ENCODE measurements at regions not wholly inside any gene's neighbourhood (a gene's known extent, or its start where the extent isn't known, plus 50 kb on each side); places are given as distances from the start of the nearest gene placed in this dataset.
A peak's percentile ranks its signal among the peaks of the same experiment; 100 is the strongest.

- Histone ChIP-seq H3K9me3 (ENCODE audit: control insufficient read depth, insufficient read depth, low read length) (no peaks in the 10 kb centered on the region), H3K4me1 (ENCODE audit: control insufficient read depth, insufficient read depth, low read length) (no peaks in the 10 kb centered on the region), H3K36me3 (ENCODE audit: control insufficient read depth, insufficient read depth, low read length) (no peaks in the 10 kb centered on the region), H3K27ac (ENCODE audit: low read depth, low read length) (no peak overlapping the region), H3K9ac (ENCODE audit: low read depth, low read length) (no peak overlapping the region), H3K27me3 (ENCODE audit: control insufficient read depth, insufficient read depth, low read length) (no peaks in the 10 kb centered on the region), H3K4me3 (ENCODE audit: low read depth, low read length) (no peak overlapping the region)
These were observed 143.8 kb upstream of the ZNF507 start for GRCh38 chr19:32201636-32202051.

DNA sequence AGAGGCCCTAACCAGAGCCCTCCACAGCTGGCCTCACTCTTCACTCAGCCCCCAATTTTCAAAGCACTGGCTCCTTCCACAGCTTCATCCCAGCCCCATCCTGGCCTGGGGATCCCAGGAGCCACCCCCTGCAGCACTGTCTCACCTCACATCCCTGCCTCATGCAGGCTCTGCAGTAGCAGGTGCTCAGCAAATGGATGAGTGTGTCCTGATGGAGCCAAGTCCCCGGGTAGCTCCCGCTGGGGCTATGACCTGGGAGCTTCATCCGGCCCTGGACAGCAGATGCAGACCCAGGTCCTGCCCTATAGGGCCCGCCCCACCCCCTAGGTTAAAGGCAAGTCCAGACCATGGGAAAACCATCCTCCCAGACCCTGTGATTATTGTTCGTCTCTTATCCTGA is 143.2 kb upstream of the ZNF507 start:
- no peak overlapping the region for H3K27ac ChIP-seq (ENCODE audit: low read depth, low read length)
- no peaks in the 10 kb centered on the region for H3K9me3 ChIP-seq (ENCODE audit: control insufficient read depth, insufficient read depth, low read length)
- H3K4me1 ChIP-seq (ENCODE audit: control insufficient read depth, insufficient read depth, low read length), result no peaks in the 10 kb centered on the region
- H3K4me3 ChIP-seq (ENCODE audit: low read depth, low read length), result no peak overlapping the region
- H3K36me3 ChIP-seq (ENCODE audit: control insufficient read depth, insufficient read depth, low read length), result no peaks in the 10 kb centered on the region
- no peak overlapping the region for H3K9ac ChIP-seq (ENCODE audit: low read depth, low read length)
- H3K27me3 ChIP-seq (ENCODE audit: control insufficient read depth, insufficient read depth, low read length), result no peaks in the 10 kb centered on the region

DNA sequence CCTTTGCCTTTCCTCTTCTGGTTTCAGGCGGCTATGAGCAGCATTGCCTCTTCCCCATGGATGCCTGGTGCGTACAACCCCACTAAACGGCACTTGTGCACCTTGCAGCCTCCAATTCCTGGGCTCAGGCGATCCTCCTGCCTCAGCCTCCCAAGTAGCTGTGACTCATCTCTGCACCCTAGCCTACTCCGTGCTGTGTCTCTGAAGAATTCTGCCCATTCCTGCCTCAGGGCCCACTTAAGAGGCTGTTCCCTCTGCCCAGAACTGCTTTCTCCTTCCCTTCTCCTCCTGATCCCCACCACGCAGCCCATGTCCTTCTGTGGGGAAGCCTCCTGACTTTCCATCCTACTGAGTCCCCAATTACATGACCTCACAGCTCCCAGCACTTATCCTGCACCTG is 142.2 kb upstream of the ZNF507 start:
- no peaks in the 10 kb centered on the region for H3K27me3 ChIP-seq (ENCODE audit: control insufficient read depth, insufficient read depth, low read length)
- no peaks in the 10 kb centered on the region for H3K4me1 ChIP-seq (ENCODE audit: control insufficient read depth, insufficient read depth, low read length)
- no peak overlapping the region for H3K4me3 ChIP-seq (ENCODE audit: low read depth, low read length)
- no peaks in the 10 kb centered on the region for H3K9me3 ChIP-seq (ENCODE audit: control insufficient read depth, insufficient read depth, low read length)
- no peaks in the 10 kb centered on the region for H3K36me3 ChIP-seq (ENCODE audit: control insufficient read depth, insufficient read depth, low read length)
- H3K27ac ChIP-seq (ENCODE audit: low read depth, low read length), result no peak overlapping the region
- no peak overlapping the region for H3K9ac ChIP-seq (ENCODE audit: low read depth, low read length)

- H3K36me3 ChIP-seq (ENCODE audit: control insufficient read depth, insufficient read depth, low read length), result no peaks in the 10 kb centered on the region
- H3K9me3 ChIP-seq (ENCODE audit: control insufficient read depth, insufficient read depth, low read length), result no peaks in the 10 kb centered on the region
- no peak overlapping the region for H3K27ac ChIP-seq (ENCODE audit: low read depth, low read length)
- no peaks in the 10 kb centered on the region for H3K27me3 ChIP-seq (ENCODE audit: control insufficient read depth, insufficient read depth, low read length)
- H3K4me1 ChIP-seq (ENCODE audit: control insufficient read depth, insufficient read depth, low read length), result no peaks in the 10 kb centered on the region
- no peak overlapping the region for H3K4me3 ChIP-seq (ENCODE audit: low read depth, low read length)
- no peak overlapping the region for H3K9ac ChIP-seq (ENCODE audit: low read depth, low read length)
These were observed 139.3 kb upstream of the ZNF507 start for GRCh38 chr19:32206065-32206464.

DNA sequence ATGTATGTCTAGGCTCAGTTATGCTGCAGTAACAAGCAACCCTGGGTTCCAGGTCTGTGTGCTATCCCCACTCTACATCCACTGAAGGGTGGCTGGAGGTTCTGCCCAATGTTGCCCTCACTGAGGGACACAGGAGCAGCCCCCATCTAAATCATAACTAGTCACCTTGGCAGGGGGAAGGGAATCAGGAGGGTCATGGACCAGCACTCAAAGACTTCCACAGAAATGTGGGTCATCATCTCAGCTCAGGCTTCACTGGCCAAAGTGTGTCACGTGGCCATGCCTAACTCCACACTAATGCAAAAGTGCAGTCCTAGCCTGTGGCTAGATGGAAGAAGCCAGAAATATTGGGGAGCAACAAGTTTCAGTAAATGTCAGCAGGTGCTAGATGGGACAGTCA is 137.3 kb upstream of the ZNF507 start:
- Histone ChIP-seq H3K27me3 (ENCODE audit: control insufficient read depth, insufficient read depth, low read length) (no peaks in the 10 kb centered on the region), H3K36me3 (ENCODE audit: control insufficient read depth, insufficient read depth, low read length) (no peaks in the 10 kb centered on the region), H3K4me3 (ENCODE audit: low read depth, low read length) (no peak overlapping the region), H3K9me3 (ENCODE audit: control insufficient read depth, insufficient read depth, low read length) (no peaks in the 10 kb centered on the region), H3K9ac (ENCODE audit: low read depth, low read length) (no peak overlapping the region), H3K4me1 (ENCODE audit: control insufficient read depth, insufficient read depth, low read length) (no peaks in the 10 kb centered on the region), H3K27ac (ENCODE audit: low read depth, low read length) (no peak overlapping the region)

GRCh38 chr19:32219392-32219791 is 126.0 kb upstream of the ZNF507 start:
- Histone ChIP-seq H3K4me3 (ENCODE audit: low read depth, low read length) (no peak overlapping the region), H3K27me3 (ENCODE audit: control insufficient read depth, insufficient read depth, low read length) (peaks cover 15% of the 10 kb centered on the region), H3K9ac (ENCODE audit: low read depth, low read length) (no peak overlapping the region), H3K9me3 (ENCODE audit: control insufficient read depth, insufficient read depth, low read length) (no peaks in the 10 kb centered on the region), H3K27ac (ENCODE audit: low read depth, low read length) (no peak overlapping the region), H3K4me1 (ENCODE audit: control insufficient read depth, insufficient read depth, low read length) (no peaks in the 10 kb centered on the region), H3K36me3 (ENCODE audit: control insufficient read depth, insufficient read depth, low read length) (no peaks in the 10 kb centered on the region)

DNA sequence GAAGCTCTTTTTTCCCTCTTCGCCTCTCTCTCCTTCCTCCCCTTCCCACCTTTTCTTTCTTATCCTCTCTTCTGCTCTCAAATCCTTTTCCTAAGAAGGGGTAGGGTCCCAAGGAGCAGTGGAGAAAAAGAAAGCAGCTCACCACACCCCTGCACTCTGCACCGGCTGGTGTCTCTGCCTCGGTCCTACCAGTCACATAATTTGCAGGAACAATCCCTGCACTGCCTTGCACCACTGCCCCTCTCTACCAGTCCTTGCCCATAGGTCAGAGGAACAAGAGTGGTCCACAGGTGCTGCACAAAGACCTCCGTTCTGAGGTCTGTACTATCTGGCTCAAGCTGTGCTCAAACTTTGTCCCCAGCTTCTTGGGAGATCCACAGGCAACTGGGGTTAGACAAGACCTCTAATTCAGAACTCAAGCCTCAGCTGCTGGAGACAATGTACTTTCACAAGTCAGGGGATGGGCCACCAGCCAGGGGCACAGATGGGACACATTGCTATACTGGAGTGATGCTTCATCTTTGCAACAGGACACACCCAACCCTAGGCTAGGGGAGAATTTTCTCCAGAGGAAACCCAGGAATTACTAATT is 125.4 kb upstream of the ZNF507 start:
- Histone ChIP-seq H3K4me1 (ENCODE audit: control insufficient read depth, insufficient read depth, low read length) (0 out of 2 replicates have a peak, but pooled peaks cover 2% of the 10 kb centered on the region), H3K9me3 (ENCODE audit: control insufficient read depth, insufficient read depth, low read length) (no peaks in the 10 kb centered on the region), H3K27me3 (ENCODE audit: control insufficient read depth, insufficient read depth, low read length) (peaks cover 19% of the 10 kb centered on the region), H3K36me3 (ENCODE audit: control insufficient read depth, insufficient read depth, low read length) (no peaks in the 10 kb centered on the region), H3K4me3 (ENCODE audit: low read depth, low read length) (no peak overlapping the region), H3K9ac (ENCODE audit: low read depth, low read length) (no peak overlapping the region), H3K27ac (ENCODE audit: low read depth, low read length) (no peak overlapping the region)

GRCh38 chr19:32220951-32221350 is 124.5 kb upstream of the ZNF507 start:
- Histone ChIP-seq H3K9me3 (ENCODE audit: control insufficient read depth, insufficient read depth, low read length) (no peaks in the 10 kb centered on the region), H3K27me3 (ENCODE audit: control insufficient read depth, insufficient read depth, low read length) (peaks cover 26% of the 10 kb centered on the region), H3K4me3 (ENCODE audit: low read depth, low read length) (no peak overlapping the region), H3K36me3 (ENCODE audit: control insufficient read depth, insufficient read depth, low read length) (no peaks in the 10 kb centered on the region), H3K9ac (ENCODE audit: low read depth, low read length) (no peak overlapping the region), H3K4me1 (ENCODE audit: control insufficient read depth, insufficient read depth, low read length) (0 out of 2 replicates have a peak, but pooled peaks cover 2% of the 10 kb centered on the region), H3K27ac (ENCODE audit: low read depth, low read length) (no peak overlapping the region)

- H3K4me1 ChIP-seq (ENCODE audit: control insufficient read depth, insufficient read depth, low read length), result 0 out of 2 replicates have a peak, but pooled peaks cover 2% of the 10 kb centered on the region
- H3K9me3 ChIP-seq (ENCODE audit: control insufficient read depth, insufficient read depth, low read length), result no peaks in the 10 kb centered on the region
- no peak overlapping the region for H3K27ac ChIP-seq (ENCODE audit: low read depth, low read length)
- H3K4me3 ChIP-seq (ENCODE audit: low read depth, low read length), result no peak overlapping the region
- peaks cover 26% of the 10 kb centered on the region for H3K27me3 ChIP-seq (ENCODE audit: control insufficient read depth, insufficient read depth, low read length)
- H3K9ac ChIP-seq (ENCODE audit: low read depth, low read length), result no peak overlapping the region
- no peaks in the 10 kb centered on the region for H3K36me3 ChIP-seq (ENCODE audit: control insufficient read depth, insufficient read depth, low read length)
These were observed 122.9 kb upstream of the ZNF507 start for GRCh38 chr19:32222556-32222955.

DNA sequence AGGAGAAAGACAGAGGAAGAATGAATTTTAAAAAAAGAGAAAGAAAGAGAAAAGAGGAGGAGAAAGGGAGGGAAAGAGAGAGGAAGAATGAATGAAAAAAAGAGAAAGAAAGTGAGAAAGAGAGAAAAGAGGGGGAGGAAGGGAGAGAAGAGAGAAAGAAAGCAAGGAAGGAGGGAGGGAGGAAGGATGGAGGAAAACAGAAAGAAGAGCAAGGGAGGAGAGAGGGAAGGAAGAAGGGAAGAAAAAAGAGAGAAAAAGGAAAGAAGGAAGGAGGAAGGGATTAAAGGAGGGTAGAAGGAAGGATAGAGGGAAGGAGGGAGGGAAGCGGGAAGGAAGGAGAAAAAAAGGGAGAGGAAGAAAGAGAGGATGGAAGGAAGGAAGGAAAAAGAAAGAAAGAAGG is 122.3 kb upstream of the ZNF507 start:
- Histone ChIP-seq H3K9me3 (ENCODE audit: control insufficient read depth, insufficient read depth, low read length) (no peaks in the 10 kb centered on the region), H3K4me3 (ENCODE audit: low read depth, low read length) (no peak overlapping the region), H3K27me3 (ENCODE audit: control insufficient read depth, insufficient read depth, low read length) (peaks cover 26% of the 10 kb centered on the region)

DNA sequence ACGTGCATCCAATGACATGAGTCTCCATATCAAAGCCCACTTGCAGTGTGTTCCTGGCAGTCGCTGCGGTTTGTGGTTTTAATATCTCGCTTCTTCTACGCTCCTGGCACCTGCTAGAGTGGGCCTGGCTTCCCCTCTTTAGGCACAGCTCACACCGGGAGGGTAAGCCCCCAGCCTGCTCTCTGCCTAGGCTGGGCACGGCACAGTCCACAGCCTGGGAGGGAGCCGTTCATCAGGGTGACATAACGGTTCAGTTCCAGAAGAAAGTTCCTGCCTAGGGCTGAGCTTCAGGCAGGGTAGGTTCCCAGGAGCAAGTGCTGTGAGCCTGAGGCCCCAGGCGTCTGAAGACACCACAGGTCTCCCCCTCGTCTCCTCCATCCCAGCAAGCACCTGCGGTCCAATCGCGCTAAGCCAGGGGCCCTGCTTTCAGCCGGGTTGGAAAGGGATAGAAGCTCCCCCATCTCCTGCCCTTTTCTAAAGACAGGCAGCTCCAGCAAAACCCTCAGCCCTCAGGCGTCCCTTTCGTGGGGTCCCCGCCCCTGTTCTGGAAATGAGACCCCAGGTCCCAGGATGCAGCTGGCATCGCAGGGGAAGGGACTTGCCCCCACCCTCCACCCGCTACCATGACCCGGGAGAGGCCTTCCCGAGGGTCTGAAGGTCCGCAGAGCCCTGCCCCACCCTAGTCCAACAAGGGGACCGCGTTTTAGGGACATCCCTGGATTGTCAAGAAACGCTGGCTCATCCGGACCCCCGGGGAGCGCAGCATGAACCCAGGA is 121.6 kb upstream of the ZNF507 start:
- Histone ChIP-seq H3K4me1 (ENCODE audit: control insufficient read depth, insufficient read depth, low read length) (0 out of 2 replicates have a peak, but pooled peaks cover 2% of the 10 kb centered on the region), H3K27ac (ENCODE audit: low read depth, low read length) (no peak overlapping the region), H3K4me3 (ENCODE audit: low read depth, low read length) (peak overlapping the region; percentile 70), H3K27me3 (ENCODE audit: control insufficient read depth, insufficient read depth, low read length) (peaks cover 26% of the 10 kb centered on the region), H3K36me3 (ENCODE audit: control insufficient read depth, insufficient read depth, low read length) (no peaks in the 10 kb centered on the region), H3K9ac (ENCODE audit: low read depth, low read length) (no peak overlapping the region), H3K9me3 (ENCODE audit: control insufficient read depth, insufficient read depth, low read length) (no peaks in the 10 kb centered on the region)

More for the DNA sequence above, 122.3 kb upstream of the ZNF507 start:
- Histone ChIP-seq H3K27ac (ENCODE audit: low read depth, low read length) (no peak overlapping the region), H3K4me1 (ENCODE audit: control insufficient read depth, insufficient read depth, low read length) (0 out of 2 replicates have a peak, but pooled peaks cover 2% of the 10 kb centered on the region), H3K9ac (ENCODE audit: low read depth, low read length) (no peak overlapping the region), H3K36me3 (ENCODE audit: control insufficient read depth, insufficient read depth, low read length) (no peaks in the 10 kb centered on the region)

Measured in HUES48 (cell line).